ENCODE measurements at regions not wholly inside any gene's neighbourhood (a gene's known extent, or its start where the extent isn't known, plus 50 kb on each side); places are given as distances from the start of the nearest gene placed in this dataset.

GRCh38 chr9:107211284-107211923, 71.7 kb upstream of the RAD23B start:
- no peak for DNase-seq (ENCODE audit: low read depth)

GRCh38 chr9:107212613-107213012, 70.5 kb upstream of the RAD23B start:
- no peak for DNase-seq (ENCODE audit: low read depth)

GRCh38 chr9:107213080-107213479, 70.0 kb upstream of the RAD23B start:
- DNase-seq (ENCODE audit: low read depth), result no peak

- peak; percentile 10 for DNase-seq (ENCODE audit: low read depth)
Measured at GRCh38 chr9:107213561-107214028, 69.5 kb upstream of the RAD23B start.

GRCh38 chr9:107214381-107214780, 68.7 kb upstream of the RAD23B start:
- no peak for DNase-seq (ENCODE audit: low read depth)

- DNase-seq (ENCODE audit: low read depth), result no peak
Measured at GRCh38 chr9:107214915-107215314, 68.2 kb upstream of the RAD23B start.

- no peak for DNase-seq (ENCODE audit: low read depth)
Measured at GRCh38 chr9:107215381-107215780, 67.7 kb upstream of the RAD23B start.

GRCh38 chr9:107216329-107216728, 66.8 kb upstream of the RAD23B start:
- no peak for DNase-seq (ENCODE audit: low read depth)

- DNase-seq (ENCODE audit: low read depth), result no peak
Measured at GRCh38 chr9:107218829-107219485, 64.1 kb upstream of the RAD23B start.

- no peak for DNase-seq (ENCODE audit: low read depth)
Measured at GRCh38 chr9:107219486-107220077, 63.5 kb upstream of the RAD23B start.

- DNase-seq (ENCODE audit: low read depth), result no peak
Measured at GRCh38 chr9:107221321-107221720, 61.8 kb upstream of the RAD23B start.

- DNase-seq (ENCODE audit: low read depth), result no peak
Measured at GRCh38 chr9:107222020-107222522, 61.0 kb upstream of the RAD23B start.

GRCh38 chr9:107223381-107223780, 59.7 kb upstream of the RAD23B start:
- DNase-seq (ENCODE audit: low read depth), result no peak

GRCh38 chr9:107224252-107224651, 58.8 kb upstream of the RAD23B start:
- no peak for DNase-seq (ENCODE audit: low read depth)

- DNase-seq (ENCODE audit: low read depth), result no peak
Measured at GRCh38 chr9:107226421-107226820, 56.7 kb upstream of the RAD23B start.

- no peak for DNase-seq (ENCODE audit: low read depth)
Measured at GRCh38 chr9:107227774-107228173, 55.3 kb upstream of the RAD23B start.

GRCh38 chr9:107228496-107229039, 54.5 kb upstream of the RAD23B start:
- DNase-seq (ENCODE audit: low read depth), result no peak

- DNase-seq (ENCODE audit: low read depth), result no peak
Measured at GRCh38 chr9:107229241-107229741, 53.8 kb upstream of the RAD23B start.

All from stimulated activated CD8-positive, alpha-beta memory T cell treated with anti-CD3 and anti-CD28 coated beads, Interleukin-12 subunit alpha, Interleukin-12 subunit beta, amount 100 ng/mL, for 1 hour (primary cell).